ENCODE measurements at regions not wholly inside any gene's neighbourhood (a gene's known extent, or its start where the extent isn't known, plus 50 kb on each side); places are given as distances from the start of the nearest gene placed in this dataset.

- Mint-ChIP-seq H3K9me3 (no peaks in the 10 kb centered on the region), H3K4me3 (no peak overlapping the region), H3K27me3 (no peaks in the 10 kb centered on the region), H3K4me1 (ENCODE audit: unreplicated experiment) (no peaks in the 10 kb centered on the region), H3K36me3 (no peaks in the 10 kb centered on the region), H3K27ac (no peak overlapping the region)
- no peak for TF ChIP-seq CTCF (conservative IDR thresholded peaks at IDR 0.05)
- no peak for DNase-seq (ENCODE audit: extremely low spot score, unreplicated experiment)
These were observed 300.2 kb upstream of the SLCO3A1 start for GRCh38 chr15:91553196-91553854.

- Mint-ChIP-seq H3K9me3 (no peaks in the 10 kb centered on the region), H3K4me1 (ENCODE audit: unreplicated experiment) (no peaks in the 10 kb centered on the region), H3K27ac (no peak overlapping the region), H3K36me3 (no peaks in the 10 kb centered on the region), H3K27me3 (no peaks in the 10 kb centered on the region), H3K4me3 (no peak overlapping the region)
- no peak for TF ChIP-seq CTCF (conservative IDR thresholded peaks at IDR 0.05)
- no peak for DNase-seq (ENCODE audit: extremely low spot score, unreplicated experiment)
These were observed 298.2 kb upstream of the SLCO3A1 start for GRCh38 chr15:91555312-91555711.

- no peak overlapping the region for H3K27ac Mint-ChIP-seq
- DNase-seq (ENCODE audit: extremely low spot score, unreplicated experiment), result no peak
- no peak for TF ChIP-seq CTCF (conservative IDR thresholded peaks at IDR 0.05)
- no peak overlapping the region for H3K4me3 Mint-ChIP-seq
- H3K27me3 Mint-ChIP-seq, result peaks cover 8% of the 10 kb centered on the region
- H3K36me3 Mint-ChIP-seq, result no peaks in the 10 kb centered on the region
- H3K4me1 Mint-ChIP-seq (ENCODE audit: unreplicated experiment), result no peaks in the 10 kb centered on the region
- H3K9me3 Mint-ChIP-seq, result no peaks in the 10 kb centered on the region
These were observed 296.6 kb upstream of the SLCO3A1 start for GRCh38 chr15:91556926-91557325.

GRCh38 chr15:91559066-91559465 lies 294.4 kb upstream of the SLCO3A1 start:
- no peak for DNase-seq (ENCODE audit: extremely low spot score, unreplicated experiment)
- no peak overlapping the region for H3K4me3 Mint-ChIP-seq
- H3K9me3 Mint-ChIP-seq, result no peaks in the 10 kb centered on the region
- no peaks in the 10 kb centered on the region for H3K4me1 Mint-ChIP-seq (ENCODE audit: unreplicated experiment)
- no peaks in the 10 kb centered on the region for H3K36me3 Mint-ChIP-seq
- no peak for TF ChIP-seq CTCF (conservative IDR thresholded peaks at IDR 0.05)
- H3K27ac Mint-ChIP-seq, result no peak overlapping the region
- peaks cover 20% of the 10 kb centered on the region for H3K27me3 Mint-ChIP-seq

- H3K4me3 Mint-ChIP-seq, result no peak overlapping the region
- TF ChIP-seq CTCF (conservative IDR thresholded peaks at IDR 0.05), result no peak
- DNase-seq (ENCODE audit: extremely low spot score, unreplicated experiment), result no peak
- no peaks in the 10 kb centered on the region for H3K9me3 Mint-ChIP-seq
- H3K36me3 Mint-ChIP-seq, result no peaks in the 10 kb centered on the region
- no peak overlapping the region for H3K27ac Mint-ChIP-seq
- no peaks in the 10 kb centered on the region for H3K4me1 Mint-ChIP-seq (ENCODE audit: unreplicated experiment)
- H3K27me3 Mint-ChIP-seq, result peaks cover 20% of the 10 kb centered on the region
These were observed 292.0 kb upstream of the SLCO3A1 start for GRCh38 chr15:91561371-91562100.
